MG63 (cell line): ENCODE measurements at regions not wholly inside any gene's neighbourhood (a gene's known extent, or its start where the extent isn't known, plus 50 kb on each side); places are given as distances from the start of the nearest gene placed in this dataset.

Source experiments
- DNase-seq: peaks from one replicate; pipeline ENCODE4 v3.0.0-alpha.2; 2020
- H3K27me3 ChIP-seq: fragments of 250-450 bp; sonication (Bioruptor Pico); 2 replicates; pipeline ENCODE4 v1.5.1; 2020; ENCODE audit warnings: mild to moderate bottlenecking, moderate library complexity
- H3K36me3 ChIP-seq: fragments of 250-450 bp; sonication (Bioruptor Pico); 2 replicates; pipeline ENCODE4 v1.5.1; 2020; ENCODE audit warnings: mild to moderate bottlenecking, moderate library complexity
- H3K4me3 ChIP-seq: fragments of 250-450 bp; sonication (Bioruptor Pico); 2 replicates; pipeline ENCODE4 v1.5.1; 2020; ENCODE audit warnings: mild to moderate bottlenecking, moderate library complexity
- H3K9me3 ChIP-seq: fragments of 250-450 bp; sonication (Bioruptor Pico); 2 replicates; pipeline ENCODE4 v1.5.1; 2020; ENCODE audit warnings: mild to moderate bottlenecking, moderate library complexity

DNA sequence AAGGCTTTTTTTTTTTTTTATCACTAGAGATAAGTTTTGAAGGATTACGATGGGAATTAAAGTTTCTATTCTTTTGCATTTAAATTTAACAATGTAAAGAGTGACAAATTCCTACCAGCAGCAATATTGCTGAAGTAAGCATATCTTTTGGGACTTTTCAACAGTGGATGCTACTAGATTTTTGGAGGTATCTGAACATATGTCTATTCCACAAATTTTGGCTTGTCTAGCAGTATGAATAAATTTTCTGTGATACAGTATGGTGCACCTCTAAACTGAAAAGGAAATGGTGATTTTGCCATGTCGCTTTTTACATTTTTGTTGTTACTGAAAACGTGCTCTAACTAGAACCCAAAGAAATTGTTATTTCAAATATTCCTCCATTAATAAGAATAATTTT lies 368.3 kb upstream of the MANEA start:
- Histone ChIP-seq H3K9me3 (no peaks in the 10 kb centered on the region), H3K4me3 (no peak overlapping the region), H3K36me3 (no peaks in the 10 kb centered on the region), H3K27me3 (no peaks in the 10 kb centered on the region)
- no peak for DNase-seq

DNA sequence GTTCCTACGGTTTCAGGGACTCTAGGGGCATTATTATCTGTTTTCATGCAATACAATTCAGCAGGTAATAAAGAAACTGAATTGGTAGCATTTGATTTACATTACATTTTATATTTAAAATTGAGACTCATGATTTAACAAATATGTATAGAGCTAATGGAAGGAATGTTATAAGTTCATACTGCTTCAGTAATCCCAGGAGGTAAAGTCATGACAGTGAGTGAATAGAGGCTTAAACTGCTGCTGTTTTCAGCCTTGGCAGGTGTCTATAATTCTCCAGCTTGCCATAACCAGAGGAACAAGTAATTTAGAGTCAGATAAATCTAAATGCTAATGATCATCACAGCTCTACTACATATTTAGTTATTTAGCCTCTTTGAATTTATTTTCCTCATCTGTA lies 360.8 kb upstream of the MANEA start:
- H3K9me3 ChIP-seq, result no peaks in the 10 kb centered on the region
- no peak overlapping the region for H3K4me3 ChIP-seq
- H3K36me3 ChIP-seq, result no peaks in the 10 kb centered on the region
- no peak for DNase-seq
- no peaks in the 10 kb centered on the region for H3K27me3 ChIP-seq

DNA sequence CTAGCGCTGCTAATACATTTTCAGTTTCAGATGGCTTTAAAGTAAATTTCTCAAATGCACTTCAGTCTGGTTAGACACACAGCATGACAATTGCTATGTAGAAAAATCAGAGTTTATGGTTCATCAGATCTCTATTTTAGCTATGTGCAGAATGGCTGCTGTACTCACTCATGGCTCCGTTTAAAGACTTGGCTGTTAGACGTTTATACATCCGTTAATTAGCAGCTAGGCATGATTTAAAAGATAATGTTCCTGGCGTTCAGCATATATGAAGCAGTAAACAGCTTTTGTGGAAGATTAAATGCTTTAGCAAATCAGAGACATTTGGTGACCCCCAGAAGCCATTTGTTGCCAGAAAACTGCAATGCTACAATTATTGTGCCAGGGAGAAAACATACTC lies 350.0 kb upstream of the MANEA start:
- H3K9me3 ChIP-seq, result no peaks in the 10 kb centered on the region
- no peak overlapping the region for H3K4me3 ChIP-seq
- H3K36me3 ChIP-seq, result no peaks in the 10 kb centered on the region
- no peaks in the 10 kb centered on the region for H3K27me3 ChIP-seq
- no peak for DNase-seq

- Histone ChIP-seq H3K27me3 (no peaks in the 10 kb centered on the region), H3K36me3 (no peaks in the 10 kb centered on the region), H3K9me3 (no peaks in the 10 kb centered on the region), H3K4me3 (no peak overlapping the region)
- no peak for DNase-seq
Observed at GRCh38 chr6:95228636-95229035, 348.7 kb upstream of the MANEA start.

GRCh38 chr6:95230071-95230740 lies 347.1 kb upstream of the MANEA start:
- Histone ChIP-seq H3K4me3 (no peak overlapping the region), H3K9me3 (no peaks in the 10 kb centered on the region), H3K36me3 (no peaks in the 10 kb centered on the region), H3K27me3 (no peaks in the 10 kb centered on the region)
- DNase-seq, result no peak

DNA sequence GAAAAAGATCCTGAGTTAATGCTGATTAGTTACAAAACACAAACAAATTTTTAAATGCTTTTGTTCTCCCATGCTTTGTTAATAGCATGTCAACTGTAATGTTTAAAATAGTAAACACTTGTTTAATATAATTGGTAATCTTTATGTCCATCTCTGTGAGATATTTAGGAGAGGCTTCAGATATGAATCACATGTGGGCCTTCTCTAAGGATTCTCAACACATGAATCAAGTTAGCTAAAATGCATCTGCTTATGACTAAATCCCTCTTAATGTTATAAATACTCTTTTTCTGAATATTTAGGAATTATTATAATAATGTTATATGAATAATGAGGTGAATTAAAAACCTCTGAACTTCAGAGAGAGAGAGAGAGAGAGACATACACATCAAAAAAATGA lies 345.9 kb upstream of the MANEA start:
- no peak for DNase-seq
- Histone ChIP-seq H3K36me3 (no peaks in the 10 kb centered on the region), H3K4me3 (no peak overlapping the region), H3K9me3 (no peaks in the 10 kb centered on the region), H3K27me3 (no peaks in the 10 kb centered on the region)

DNA sequence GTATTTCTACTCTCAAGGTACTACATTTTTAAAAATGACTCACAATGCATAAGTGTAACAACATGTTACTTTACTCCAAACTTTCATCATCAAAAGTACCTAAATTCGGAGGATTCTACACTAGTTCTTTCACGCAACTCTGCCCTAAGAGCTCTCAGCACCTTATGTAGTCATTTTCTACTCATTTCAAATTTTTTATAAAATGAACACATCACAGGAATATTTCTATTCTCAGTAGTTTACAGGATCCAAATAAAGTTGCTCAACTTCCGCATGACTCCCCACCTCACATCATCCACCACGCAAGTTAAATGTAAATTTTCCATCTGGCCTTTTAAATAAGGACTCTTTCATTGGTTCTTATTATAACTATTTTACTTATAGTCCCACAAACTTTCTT lies 344.9 kb upstream of the MANEA start:
- Histone ChIP-seq H3K4me3 (no peak overlapping the region), H3K27me3 (no peaks in the 10 kb centered on the region), H3K36me3 (no peaks in the 10 kb centered on the region), H3K9me3 (no peaks in the 10 kb centered on the region)
- DNase-seq, result no peak

GRCh38 chr6:95233879-95234278 lies 343.5 kb upstream of the MANEA start:
- DNase-seq, result no peak
- no peaks in the 10 kb centered on the region for H3K36me3 ChIP-seq

GRCh38 chr6:95240514-95240913 lies 336.8 kb upstream of the MANEA start:
- Histone ChIP-seq H3K9me3 (no peaks in the 10 kb centered on the region), H3K27me3 (no peaks in the 10 kb centered on the region), H3K36me3 (no peaks in the 10 kb centered on the region), H3K4me3 (no peak overlapping the region)
- no peak for DNase-seq

More at GRCh38 chr6:95233879-95234278, 343.5 kb upstream of the MANEA start:
- H3K4me3 ChIP-seq, result no peak overlapping the region
- no peaks in the 10 kb centered on the region for H3K9me3 ChIP-seq
- H3K27me3 ChIP-seq, result no peaks in the 10 kb centered on the region

DNA sequence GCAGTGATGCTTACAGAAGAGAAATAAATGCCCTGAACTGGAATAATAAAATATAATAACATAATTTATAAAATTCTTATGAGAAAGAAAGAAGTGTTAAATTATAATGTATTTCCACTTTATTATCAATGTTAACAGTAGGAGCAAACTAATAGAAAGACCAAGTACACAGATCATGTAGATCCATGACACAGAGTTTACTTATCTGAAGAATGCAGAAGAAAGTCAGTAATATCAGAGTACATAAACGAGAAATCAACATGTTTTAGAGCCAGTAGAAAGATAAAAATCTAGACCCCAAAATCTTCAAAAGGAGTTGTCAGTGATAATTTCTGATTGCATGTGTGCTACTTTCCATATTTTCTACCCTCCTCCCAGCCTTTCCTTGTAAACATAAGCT lies 334.8 kb upstream of the MANEA start:
- Histone ChIP-seq H3K4me3 (no peak overlapping the region), H3K9me3 (no peaks in the 10 kb centered on the region), H3K36me3 (no peaks in the 10 kb centered on the region), H3K27me3 (no peaks in the 10 kb centered on the region)
- no peak for DNase-seq

DNA sequence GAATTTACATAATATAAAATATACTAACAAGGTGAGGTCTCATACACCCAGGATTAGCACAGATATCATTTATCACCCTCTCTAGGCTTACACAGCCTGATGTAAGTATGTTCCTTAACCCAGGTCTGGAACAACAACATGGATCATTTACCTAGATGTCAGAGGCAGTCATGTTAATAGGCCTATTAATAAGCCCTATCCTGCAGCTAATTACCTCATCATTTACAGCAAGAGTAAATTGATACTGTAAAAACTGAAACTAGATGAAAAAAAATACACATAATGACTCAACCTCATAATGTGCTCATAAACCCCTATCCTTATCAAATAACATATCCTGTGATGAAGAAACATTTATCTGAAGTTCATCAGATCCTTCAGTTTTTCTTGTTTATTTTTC lies 334.3 kb upstream of the MANEA start:
- Histone ChIP-seq H3K4me3 (no peak overlapping the region), H3K9me3 (no peaks in the 10 kb centered on the region), H3K27me3 (no peaks in the 10 kb centered on the region), H3K36me3 (no peaks in the 10 kb centered on the region)
- DNase-seq, result no peak

DNA sequence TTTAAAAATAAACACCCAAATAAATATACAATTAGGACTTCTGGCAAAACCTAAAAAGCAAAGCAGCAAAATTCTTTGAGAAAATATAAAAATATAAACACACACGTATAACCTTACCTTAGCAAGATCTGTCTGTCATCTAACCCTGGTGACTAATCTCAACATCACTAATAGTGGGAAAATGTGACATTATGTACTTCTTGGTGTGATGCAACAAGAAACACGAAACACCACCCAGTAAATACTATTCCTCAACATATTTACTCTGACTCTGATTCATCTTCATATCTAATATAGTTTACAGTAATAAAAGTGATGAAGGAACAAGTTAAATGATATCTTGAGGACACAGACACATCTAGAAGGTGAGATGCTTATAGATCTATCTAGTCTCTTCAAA lies 332.6 kb upstream of the MANEA start:
- no peak for DNase-seq
- Histone ChIP-seq H3K27me3 (no peaks in the 10 kb centered on the region), H3K9me3 (no peaks in the 10 kb centered on the region)

DNA sequence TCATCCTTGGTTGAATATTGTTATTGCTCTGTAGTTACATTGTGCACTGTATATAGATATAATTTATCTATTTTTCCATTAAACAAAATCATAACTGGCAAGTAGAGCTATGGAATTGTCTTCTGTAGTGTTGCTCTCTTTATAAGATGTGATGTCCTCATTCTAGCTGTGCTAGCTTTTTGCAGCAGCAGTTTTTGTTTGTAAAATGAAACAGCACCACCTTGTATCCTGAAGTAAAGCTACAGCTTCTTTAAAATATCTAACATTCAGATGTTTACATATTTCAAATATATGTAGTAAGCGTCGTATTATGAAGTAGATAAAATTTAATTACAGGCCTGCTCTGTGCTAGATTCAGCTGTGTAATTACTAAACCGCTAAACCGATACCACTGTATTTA lies 328.8 kb upstream of the MANEA start:
- no peaks in the 10 kb centered on the region for H3K36me3 ChIP-seq
- H3K27me3 ChIP-seq, result no peaks in the 10 kb centered on the region
- DNase-seq, result no peak
- no peak overlapping the region for H3K4me3 ChIP-seq
- no peaks in the 10 kb centered on the region for H3K9me3 ChIP-seq

More for the DNA sequence above, 332.6 kb upstream of the MANEA start:
- H3K36me3 ChIP-seq, result no peaks in the 10 kb centered on the region
- no peak overlapping the region for H3K4me3 ChIP-seq

GRCh38 chr6:95249175-95249574 lies 328.2 kb upstream of the MANEA start:
- DNase-seq, result no peak
- Histone ChIP-seq H3K4me3 (no peak overlapping the region), H3K9me3 (no peaks in the 10 kb centered on the region), H3K27me3 (no peaks in the 10 kb centered on the region), H3K36me3 (no peaks in the 10 kb centered on the region)

- H3K27me3 ChIP-seq, result no peaks in the 10 kb centered on the region
- no peaks in the 10 kb centered on the region for H3K36me3 ChIP-seq
- H3K4me3 ChIP-seq, result no peak overlapping the region
- no peak for DNase-seq
- no peaks in the 10 kb centered on the region for H3K9me3 ChIP-seq
Observed at GRCh38 chr6:95249661-95250060, 327.7 kb upstream of the MANEA start.

DNA sequence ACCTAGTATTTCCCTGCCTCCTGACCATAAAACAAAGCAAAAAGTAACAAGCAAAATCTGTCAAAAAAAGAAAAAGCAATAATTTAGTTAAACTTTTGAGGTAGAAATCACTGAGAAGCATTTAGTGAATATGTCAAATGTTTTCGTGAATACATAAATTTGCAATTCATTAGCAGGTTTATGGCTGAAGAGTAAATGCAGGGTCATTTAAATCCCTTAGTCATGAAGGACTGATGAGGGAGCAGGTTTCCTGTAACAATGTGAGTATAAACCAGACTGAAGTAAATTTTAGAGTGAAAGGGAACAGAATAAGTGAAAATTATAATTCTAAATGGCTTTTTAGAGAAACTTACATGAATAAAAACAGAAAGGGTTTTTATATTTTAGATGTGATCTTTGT lies 313.5 kb upstream of the MANEA start:
- Histone ChIP-seq H3K4me3 (no peak overlapping the region), H3K27me3 (no peaks in the 10 kb centered on the region), H3K36me3 (no peaks in the 10 kb centered on the region), H3K9me3 (peaks cover 3% of the 10 kb centered on the region; the same call in 1 of the 2 replicates)
- DNase-seq, result no peak

- no peaks in the 10 kb centered on the region for H3K27me3 ChIP-seq
- H3K36me3 ChIP-seq, result no peaks in the 10 kb centered on the region
- no peak overlapping the region for H3K4me3 ChIP-seq
- peaks cover 3% of the 10 kb centered on the region; the same call in 1 of the 2 replicates for H3K9me3 ChIP-seq
- DNase-seq, result no peak
Observed at GRCh38 chr6:95266537-95267258, 310.6 kb upstream of the MANEA start.

- Histone ChIP-seq H3K9me3 (no peaks in the 10 kb centered on the region), H3K36me3 (no peaks in the 10 kb centered on the region), H3K27me3 (no peaks in the 10 kb centered on the region), H3K4me3 (no peak overlapping the region)
- DNase-seq, result no peak
Observed at GRCh38 chr6:95274686-95275235, 302.6 kb upstream of the MANEA start.
